ENCODE measurements at regions not wholly inside any gene's neighbourhood (a gene's known extent, or its start where the extent isn't known, plus 50 kb on each side); places are given as distances from the start of the nearest gene placed in this dataset.

- Histone ChIP-seq H3K4me1 (ENCODE audit: insufficient read depth, low read length) (no peaks in the 10 kb centered on the region), H3K27me3 (ENCODE audit: insufficient read depth, low read length) (no peaks in the 10 kb centered on the region), H3K79me1 (ENCODE audit: insufficient read depth, low read depth, low read length, poor library complexity, severe bottlenecking) (no peaks in the 10 kb centered on the region), H3K14ac (ENCODE audit: insufficient read depth, low read length) (no peak overlapping the region), H2BK5ac (ENCODE audit: insufficient read length, low read length) (no peak overlapping the region), H3K23me2 (ENCODE audit: insufficient read length, low read depth, low read length, poor library complexity, severe bottlenecking) (no peaks in the 10 kb centered on the region), H4K91ac (ENCODE audit: insufficient read length, low read depth, low read length) (no peak overlapping the region), H3K56ac (ENCODE audit: insufficient read length, low read depth, low read length) (no peak overlapping the region), H2BK15ac (ENCODE audit: low read depth, low read length) (no peak overlapping the region), H4K20me1 (ENCODE audit: control insufficient read depth, insufficient read depth, insufficient read length) (no peaks in the 10 kb centered on the region), H3K9me3 (ENCODE audit: control insufficient read depth, low read depth, low read length) (no peaks in the 10 kb centered on the region), H3K4ac (ENCODE audit: low read depth, low read length) (no peak overlapping the region), H4K5ac (ENCODE audit: insufficient read length, low read depth, low read length) (no peak overlapping the region), H2AK5ac (ENCODE audit: insufficient read length, low read length) (no peak overlapping the region), H3K79me2 (ENCODE audit: insufficient read depth, low read length) (no peaks in the 10 kb centered on the region), H3K4me2 (ENCODE audit: insufficient read depth, insufficient read length, low read length) (no peak overlapping the region), H2BK12ac (ENCODE audit: insufficient read length, low read depth, low read length) (no peak overlapping the region), H3K18ac (ENCODE audit: insufficient read length, low read depth, low read length) (no peak overlapping the region), H3T11ph (ENCODE audit: low read length) (no peak overlapping the region), H4K8ac (replicated peaks; ENCODE audit: insufficient read length, low read depth, low read length) (no peak overlapping the region), H3K27ac (ENCODE audit: insufficient read length, low read depth, low read length) (no peak overlapping the region), H3K9ac (ENCODE audit: extremely low read depth, insufficient read length, low read length) (no peak overlapping the region), H2AFZ (ENCODE audit: low read length) (no peak overlapping the region), H3K23ac (ENCODE audit: insufficient read length, low read depth, low read length) (no peak overlapping the region), H2BK120ac (ENCODE audit: low read depth, low read length, poor library complexity, severe bottlenecking) (no peak overlapping the region), H2BK20ac (ENCODE audit: low read depth, low read length, poor library complexity, severe bottlenecking) (no peak overlapping the region)
- Mint-ChIP-seq H3K27ac (peak overlapping the region in 1 of 3 experiments; percentile 65; a peak in 1 of 7 replicates), H3K4me3 (no peak overlapping the region), H3K36me3 (ENCODE audit: insufficient read depth in 1 of 3, low read depth in 3 of 3) (no peaks in the 10 kb centered on the region), H3K9me3 (no peaks in the 10 kb centered on the region; a peak in 1 of 5 replicates), H3K4me1 (peaks cover 8 to 18% of the 10 kb centered on the region in 2 experiments), H3K27me3 (ENCODE audit: low read depth) (peaks cover 2% of the 10 kb centered on the region)
- TF ChIP-seq CTCF (conservative IDR thresholded peaks at IDR 0.05) = no peak
- WGBS (ENCODE audit: extremely low coverage, insufficient read length, low lambda C conversion rate) = no CpG with 5 or more reads among the region's 8 CpGs
- no peak for DNase-seq
Observed at GRCh38 chr16:49970797-49971431, 54.1 kb upstream of the CNEP1R1 start.

Data from H9 (cell line).